NCI-H1417 (cell line): ENCODE measurements at regions not wholly inside any gene's neighbourhood (a gene's known extent, or its start where the extent isn't known, plus 50 kb on each side); places are given as distances from the start of the nearest gene placed in this dataset.

Source experiments
- DNase-seq, 3 experiments: peaks; one replicate each; lab custom pipeline; 2025; lab: John Stamatoyannopoulos, UW

GRCh38 chr5:164013077-164013670 is 507.8 kb downstream of the MAT2B start:
- peak in 2 of 3 experiments; percentile 51 to 82 for DNase-seq

GRCh38 chr5:164020116-164020515 is 514.7 kb downstream of the MAT2B start:
- no peak for DNase-seq

GRCh38 chr5:164027738-164028137 is 522.3 kb downstream of the MAT2B start:
- DNase-seq, result no peak

GRCh38 chr5:164038128-164038783 is 532.8 kb downstream of the MAT2B start:
- no peak for DNase-seq

- no peak for DNase-seq
These were observed 535.7 kb downstream of the MAT2B start for GRCh38 chr5:164041105-164041504.

- DNase-seq, result peak in 1 of 3 experiments; percentile 10
These were observed 543.0 kb downstream of the MAT2B start for GRCh38 chr5:164048359-164048926.

- DNase-seq, result no peak
These were observed 546.3 kb downstream of the MAT2B start for GRCh38 chr5:164051745-164052144.

GRCh38 chr5:164052536-164053093 is 547.2 kb downstream of the MAT2B start:
- no peak for DNase-seq

- no peak for DNase-seq
These were observed 547.7 kb downstream of the MAT2B start for GRCh38 chr5:164053123-164053522.

- no peak for DNase-seq
These were observed 549.0 kb downstream of the MAT2B start for GRCh38 chr5:164054461-164054860.

- no peak for DNase-seq
These were observed 551.7 kb downstream of the MAT2B start for GRCh38 chr5:164057121-164057520.

GRCh38 chr5:164058621-164059020 is 553.2 kb downstream of the MAT2B start:
- no peak for DNase-seq

GRCh38 chr5:164059471-164059870 is 554.1 kb downstream of the MAT2B start:
- no peak for DNase-seq

GRCh38 chr5:164060786-164061355 is 555.5 kb downstream of the MAT2B start:
- no peak for DNase-seq

- no peak for DNase-seq
These were observed 556.9 kb downstream of the MAT2B start for GRCh38 chr5:164062304-164062703.

- no peak for DNase-seq
These were observed 559.8 kb downstream of the MAT2B start for GRCh38 chr5:164065266-164065665.

- DNase-seq, result no peak
These were observed 566.3 kb downstream of the MAT2B start for GRCh38 chr5:164071671-164072070.

GRCh38 chr5:164073081-164073480 is 567.7 kb downstream of the MAT2B start:
- no peak for DNase-seq

GRCh38 chr5:164076556-164076955 is 571.1 kb downstream of the MAT2B start:
- DNase-seq, result no peak

GRCh38 chr5:164090358-164090757 is 584.9 kb downstream of the MAT2B start:
- peak in 1 of 3 experiments; percentile 31 for DNase-seq

- no peak for DNase-seq
These were observed 586.4 kb downstream of the MAT2B start for GRCh38 chr5:164091836-164092235.

GRCh38 chr5:164094291-164094690 is 588.9 kb downstream of the MAT2B start:
- no peak for DNase-seq

- no peak for DNase-seq
These were observed 592.3 kb downstream of the MAT2B start for GRCh38 chr5:164097749-164098148.
